SK-N-SH (cell line): ENCODE measurements at regions not wholly inside any gene's neighbourhood (a gene's known extent, or its start where the extent isn't known, plus 50 kb on each side); places are given as distances from the start of the nearest gene placed in this dataset.
A peak's percentile ranks its signal among the peaks of the same experiment; 100 is the strongest.

Experiments used
- CTCF ChIA-PET: fragments of 300-600, 350-600 bp; formaldehyde crosslinking; extraction: SDS; loops from one replicate; lab custom pipeline; 2021; lab: Yijun Ruan, JAX
- POLR2A ChIA-PET: fragments of 350-600 bp; sonication (Branson Sonifier 250); formaldehyde crosslinking; extraction: SDS; loops from one replicate; lab custom pipeline; 2020; ENCODE audit warnings: antibody characterized with exemption, inconsistent platforms; lab: Yijun Ruan, JAX
- DNase-seq: peaks from one replicate; pipeline ENCODE4 v3.0.0; 2012
- H2AFZ ChIP-seq: fragments of 200-600 bp; sonication (generic); 2 replicates; pipeline ENCODE4 v1.8.1; 2016; ENCODE audit warnings: antibody characterized with exemption, mild to moderate bottlenecking, low read depth
- H3F3A ChIP-seq: fragments of 200-600 bp; sonication (generic); replicated peaks from 2 replicates; pipeline ENCODE3; 2016; ENCODE audit warnings: antibody characterized with exemption, mild to moderate bottlenecking; ENCODE audit not compliant: insufficient read depth
- H3K27ac ChIP-seq, 2 experiments: fragments of 200-500 bp in 1 of 2; fragments of 200-600 bp in 1 of 2; sonication (Bioruptor generic) in 1 of 2; sonication (generic), shearing (Covaris generic) in 1 of 2; 2 replicates each; pipeline versions ENCODE4 v1.5.1 to v1.6.1; 2014 to 2016; ENCODE audit warnings: low read depth in 2 of 2, inconsistent platforms in 1 of 2, low read length in 1 of 2, mild to moderate bottlenecking in 1 of 2, mixed read lengths in 1 of 2
- H3K27me3 ChIP-seq: fragments of 200-600 bp; sonication (generic), shearing (Covaris generic); 2 replicates; pipeline ENCODE4 v1.6.1; 2016; ENCODE audit warnings: mixed run types; ENCODE audit not compliant: insufficient read depth
- H3K36me3 ChIP-seq, 2 experiments: fragments of 200-500 bp in 1 of 2; fragments of 200-600 bp in 1 of 2; sonication (Bioruptor generic) in 1 of 2; sonication (generic) in 1 of 2; replicated peaks in 1 of 2; 2 replicates each; pipeline versions ENCODE3 to v1.5.1; 2014 to 2016; ENCODE audit warnings: low read length in 1 of 2, mild to moderate bottlenecking in 1 of 2; ENCODE audit not compliant: insufficient read depth in 2 of 2, control insufficient read depth in 1 of 2
- H3K4me1 ChIP-seq, 2 experiments: fragments of 200-500 bp in 1 of 2; fragments of 200-600 bp in 1 of 2; sonication (Bioruptor generic) in 1 of 2; sonication (generic), shearing (Covaris generic) in 1 of 2; 2 replicates each; pipeline versions ENCODE4 v1.5.1 to v1.6.1; 2014 to 2016; ENCODE audit warnings: low read depth in 1 of 2, low read length in 1 of 2, mixed run types in 1 of 2; ENCODE audit not compliant: insufficient read depth in 2 of 2, control insufficient read depth in 1 of 2
- H3K4me2 ChIP-seq: fragments of 200-600 bp; sonication (generic), shearing (Covaris generic); 2 replicates; pipeline ENCODE4 v1.6.1; 2017; ENCODE audit warnings: mixed run types
- H3K4me3 ChIP-seq, 2 experiments: fragments of 200-500 bp in 1 of 2; fragments of 200-600 bp in 1 of 2; sonication (Bioruptor generic) in 1 of 2; sonication (generic), shearing (Covaris generic) in 1 of 2; 2 replicates each; pipeline versions ENCODE4 v1.5.1 to v1.8.1; 2014 to 2016; ENCODE audit warnings: low read depth in 2 of 2, inconsistent platforms in 1 of 2, low read length in 1 of 2, mild to moderate bottlenecking in 1 of 2, mixed read lengths in 1 of 2, moderate library complexity in 1 of 2
- H3K79me2 ChIP-seq: fragments of 200-600 bp; sonication (generic); 2 replicates; pipeline ENCODE4 v1.8.1; 2017; ENCODE audit warnings: mild to moderate bottlenecking; ENCODE audit not compliant: insufficient read depth
- H3K9ac ChIP-seq: fragments of 200-600 bp; sonication (generic); 2 replicates; pipeline ENCODE4 v1.6.1; 2017; ENCODE audit warnings: mixed run types
- H3K9me2 ChIP-seq: fragments of 200-600 bp; sonication (generic); 2 replicates; pipeline ENCODE4 v1.6.1; 2017; ENCODE audit warnings: mixed run types
- H3K9me3 ChIP-seq: fragments of 200-600 bp; sonication (generic); 2 replicates; pipeline ENCODE4 v1.6.1; 2017; ENCODE audit warnings: mixed run types, mild to moderate bottlenecking, moderate library complexity
- H4K20me1 ChIP-seq: fragments of 200-600 bp; sonication (generic); 2 replicates; pipeline ENCODE4 v1.6.1; 2017; ENCODE audit warnings: mild to moderate bottlenecking, mixed run types; ENCODE audit not compliant: insufficient read depth
- CHD2 ChIP-seq: fragments of 150-350 bp; IDR thresholded peaks from 2 replicates; pipeline ENCODE4 v1.6.1; 2018; ENCODE audit warnings: low read length; ENCODE audit not compliant: partially characterized antibody
- CTCF ChIP-seq: fragments of 200-600 bp; sonication (generic); IDR thresholded peaks from 2 replicates; pipeline ENCODE4 v1.6.1; 2017; ENCODE audit warnings: antibody characterized with exemption, mild to moderate bottlenecking, moderate library complexity
- ELF1 ChIP-seq: IDR thresholded peaks from 2 replicates; pipeline ENCODE4 v1.4.0; 2012
- FOSL2 ChIP-seq: IDR thresholded peaks from 2 replicates; pipeline ENCODE4 v1.4.0; 2012; ENCODE audit warnings: low read depth, mild to moderate bottlenecking, moderate library complexity, borderline replicate concordance
- FOXJ3 ChIP-seq: sonication (generic); formaldehyde crosslinking; IDR thresholded peaks from 2 replicates; pipeline ENCODE4 v1.5.1; 2020; ENCODE audit warnings: mild to moderate bottlenecking, missing genetic modification reagents
- GABPA ChIP-seq: IDR thresholded peaks from 2 replicates; pipeline ENCODE4 v1.4.0; 2012; ENCODE audit warnings: low read depth, mild to moderate bottlenecking
- GATA2 ChIP-seq: sonication (generic); formaldehyde crosslinking; IDR thresholded peaks from 2 replicates; pipeline ENCODE4 v1.5.0; 2020; ENCODE audit warnings: mild to moderate bottlenecking, missing genetic modification reagents
- MAX ChIP-seq: IDR thresholded peaks from 2 replicates; pipeline ENCODE4 v1.4.0; 2012; ENCODE audit warnings: low read depth
- MEF2A ChIP-seq: IDR thresholded peaks from 2 replicates; pipeline ENCODE4 v1.4.0; 2012; ENCODE audit warnings: low read depth, borderline replicate concordance
- NRF1 ChIP-seq: IDR thresholded peaks from 2 replicates; pipeline ENCODE4 v1.6.1; 2012; ENCODE audit warnings: low read depth, mild to moderate bottlenecking, low read length
- PBX3 ChIP-seq: IDR thresholded peaks from 2 replicates; pipeline ENCODE4; 2012
- POLR2AphosphoS5 ChIP-seq: IDR thresholded peaks from 2 replicates; pipeline ENCODE4 v1.6.1; 2012; ENCODE audit warnings: low read depth, low read length
- RAD21 ChIP-seq: IDR thresholded peaks from 2 replicates; pipeline ENCODE4 v1.6.1; 2012; ENCODE audit warnings: mild to moderate bottlenecking, low read length
- RFX5 ChIP-seq: IDR thresholded peaks from 2 replicates; pipeline ENCODE4 v1.6.1; 2012; ENCODE audit warnings: mild to moderate bottlenecking, improper control_type of control experiment, low read length
- SIN3A ChIP-seq: IDR thresholded peaks from 2 replicates; pipeline ENCODE4 v1.6.1; 2012; ENCODE audit warnings: low read depth, mild to moderate bottlenecking, low read length, moderate library complexity, borderline replicate concordance
- TCF12 ChIP-seq: IDR thresholded peaks from 2 replicates; pipeline ENCODE4 v1.4.0; 2012
- USF2 ChIP-seq: fragments of 150-350 bp; IDR thresholded peaks from 2 replicates; pipeline ENCODE4 v1.6.1; 2017; ENCODE audit warnings: antibody characterized with exemption, low read length, low read depth, borderline replicate concordance
- WGBS: methylation state at CpG from one replicate; pipeline ENCODE4 v1.1.6; 2017; ENCODE audit warnings: low lambda C conversion rate; 5-methylcytosine and 5-hydroxymethylcytosine counted together

GRCh38 chr4:145380123-145380522 lies 101.5 kb upstream of the SMAD1 start:
- H4K20me1 ChIP-seq, result no peaks in the 10 kb centered on the region
- H3K9me2 ChIP-seq, result 0 out of 2 replicates have a peak, but pooled peaks cover 3% of the 10 kb centered on the region
- no peaks in the 10 kb centered on the region for H3K36me3 ChIP-seq
- ChIA-PET POLR2A (no interaction called here), CTCF (no interaction called here)
- H3K9ac ChIP-seq, result no peak overlapping the region
- no peak for TF ChIP-seq POLR2AphosphoS5
- TF ChIP-seq USF2, result no peak
- H3K4me1 ChIP-seq, result no peaks in the 10 kb centered on the region
- no peak overlapping the region for H2AFZ ChIP-seq
- no peaks in the 10 kb centered on the region for H3K27me3 ChIP-seq
- H3K4me3 ChIP-seq, result no peak overlapping the region
- no peaks in the 10 kb centered on the region for H3F3A ChIP-seq
- DNase-seq, result no peak
- no peak overlapping the region for H3K27ac ChIP-seq
- H3K79me2 ChIP-seq, result no peaks in the 10 kb centered on the region
- no peaks in the 10 kb centered on the region for H3K9me3 ChIP-seq
- no peak overlapping the region for H3K4me2 ChIP-seq

GRCh38 chr4:145375416-145375815 lies 106.2 kb upstream of the SMAD1 start:
- Histone ChIP-seq H3K36me3 (no peaks in the 10 kb centered on the region), H3K9me3 (no peaks in the 10 kb centered on the region), H3K9me2 (no peaks in the 10 kb centered on the region), H3K27ac (no peak overlapping the region), H3K4me2 (no peak overlapping the region), H4K20me1 (no peaks in the 10 kb centered on the region), H3K79me2 (no peaks in the 10 kb centered on the region), H3F3A (no peaks in the 10 kb centered on the region), H3K27me3 (no peaks in the 10 kb centered on the region), H3K9ac (no peak overlapping the region), H3K4me1 (no peaks in the 10 kb centered on the region), H3K4me3 (no peak overlapping the region; a peak in 1 of 4 replicates), H2AFZ (0 out of 2 replicates have a peak overlapping the region, but pooled peaks have one; percentile 19)
- ChIA-PET POLR2A (interaction anchor here (0.6 kb wide), 1 partner anchor 146 kb away, joined by 3 read pairs; no protein-coding TSS in a partner anchor), CTCF (no interaction called here)
- WGBS, result 51% methylated on average over 20 of the region's 20 CpGs
- peak; percentile 11 for DNase-seq
- TF ChIP-seq ELF1 (no peak), SIN3A (no peak), GATA2 (no peak), FOXJ3 (CRISPR knock-in tag) (no peak), TCF12 (no peak), CHD2 (no peak), RFX5 (no peak), CTCF (no peak), MEF2A (no peak), RAD21 (no peak), FOSL2 (no peak), NRF1 (no peak), PBX3 (no peak), GABPA (no peak), MAX (no peak), POLR2AphosphoS5 (no peak), USF2 (no peak)
